ENCODE measurements at regions not wholly inside any gene's neighbourhood (a gene's known extent, or its start where the extent isn't known, plus 50 kb on each side); places are given as distances from the start of the nearest gene placed in this dataset.

GRCh38 chr13:47126432-47126831 is 229.6 kb upstream of the HTR2A start:
- H3K9me2 ChIP-seq (replicated peaks; ENCODE audit: insufficient read depth) = no peaks in the 10 kb centered on the region
- no peak for DNase-seq (ENCODE audit: low spot score)
- no peak overlapping the region for H3K4me3 ChIP-seq
- H3K27ac ChIP-seq = no peak overlapping the region
- no peaks in the 10 kb centered on the region for H3K27me3 ChIP-seq
- H4K20me1 ChIP-seq (ENCODE audit: insufficient read depth, poor library complexity, severe bottlenecking) = no peaks in the 10 kb centered on the region
- H3K36me3 ChIP-seq (replicated peaks; ENCODE audit: insufficient read depth, low read depth) = no peaks in the 10 kb centered on the region
- no peak overlapping the region for H3K4me2 ChIP-seq
- no peaks in the 10 kb centered on the region for H3K79me2 ChIP-seq
- no peak for TF ChIP-seq EZH2 (IDR thresholded peaks at IDR 0.05; ENCODE audit: borderline replicate concordance)
- no peak for TF ChIP-seq EZH2phosphoT487 (IDR thresholded peaks at IDR 0.05; ENCODE audit: low read depth, severe bottlenecking, unreplicated experiment)
- TF ChIP-seq CTCF (IDR thresholded peaks at IDR 0.05; ENCODE audit: poor library complexity) = peak; percentile 22
- H3K9me3 ChIP-seq (ENCODE audit: low read depth) = no peaks in the 10 kb centered on the region
- no peak overlapping the region for H2AFZ ChIP-seq
- H3K4me1 ChIP-seq (ENCODE audit: insufficient read depth) = peaks cover 2% of the 10 kb centered on the region
- WGBS (ENCODE audit: low lambda C conversion rate, missing lambda C conversion rate) = 82% methylated on average over 2 of the region's 2 CpGs

- Histone ChIP-seq H3K9me2 (replicated peaks; ENCODE audit: insufficient read depth) (no peaks in the 10 kb centered on the region), H2AFZ (no peak overlapping the region), H4K20me1 (ENCODE audit: insufficient read depth, poor library complexity, severe bottlenecking) (no peaks in the 10 kb centered on the region), H3K9me3 (ENCODE audit: low read depth) (no peaks in the 10 kb centered on the region), H3K4me3 (no peak overlapping the region), H3K4me1 (ENCODE audit: insufficient read depth) (peaks cover 11% of the 10 kb centered on the region), H3K27ac (no peak overlapping the region), H3K27me3 (no peaks in the 10 kb centered on the region), H3K4me2 (no peak overlapping the region), H3K36me3 (replicated peaks; ENCODE audit: insufficient read depth, low read depth) (no peaks in the 10 kb centered on the region), H3K79me2 (no peaks in the 10 kb centered on the region)
- no peak for TF ChIP-seq EZH2phosphoT487 (IDR thresholded peaks at IDR 0.05; ENCODE audit: low read depth, severe bottlenecking, unreplicated experiment)
- TF ChIP-seq EZH2 (IDR thresholded peaks at IDR 0.05; ENCODE audit: borderline replicate concordance) = no peak
- no peak for TF ChIP-seq CTCF (IDR thresholded peaks at IDR 0.05; ENCODE audit: poor library complexity)
- WGBS (ENCODE audit: low lambda C conversion rate, missing lambda C conversion rate) = 63% methylated on average over 1 of the region's 1 CpG
- no peak for DNase-seq (ENCODE audit: low spot score)
Measured at GRCh38 chr13:47121092-47121763, 224.4 kb upstream of the HTR2A start.

GRCh38 chr13:47120282-47120681 is 223.4 kb upstream of the HTR2A start:
- TF ChIP-seq CTCF (IDR thresholded peaks at IDR 0.05; ENCODE audit: poor library complexity) (no peak), EZH2phosphoT487 (IDR thresholded peaks at IDR 0.05; ENCODE audit: low read depth, severe bottlenecking, unreplicated experiment) (no peak), EZH2 (IDR thresholded peaks at IDR 0.05; ENCODE audit: borderline replicate concordance) (no peak)
- Histone ChIP-seq H4K20me1 (ENCODE audit: insufficient read depth, poor library complexity, severe bottlenecking) (no peaks in the 10 kb centered on the region), H2AFZ (no peak overlapping the region), H3K27ac (no peak overlapping the region), H3K4me3 (no peak overlapping the region), H3K27me3 (no peaks in the 10 kb centered on the region), H3K9me2 (replicated peaks; ENCODE audit: insufficient read depth) (no peaks in the 10 kb centered on the region), H3K4me1 (ENCODE audit: insufficient read depth) (peaks cover 11% of the 10 kb centered on the region), H3K4me2 (no peak overlapping the region), H3K79me2 (no peaks in the 10 kb centered on the region), H3K9me3 (ENCODE audit: low read depth) (no peaks in the 10 kb centered on the region), H3K36me3 (replicated peaks; ENCODE audit: insufficient read depth, low read depth) (no peaks in the 10 kb centered on the region)
- 82% methylated on average over 5 of the region's 5 CpGs for WGBS (ENCODE audit: low lambda C conversion rate, missing lambda C conversion rate)
- no peak for DNase-seq (ENCODE audit: low spot score)

All from hepatocyte (in vitro differentiated cells).